ENCODE measurements at regions not wholly inside any gene's neighbourhood (a gene's known extent, or its start where the extent isn't known, plus 50 kb on each side); places are given as distances from the start of the nearest gene placed in this dataset.

DNA sequence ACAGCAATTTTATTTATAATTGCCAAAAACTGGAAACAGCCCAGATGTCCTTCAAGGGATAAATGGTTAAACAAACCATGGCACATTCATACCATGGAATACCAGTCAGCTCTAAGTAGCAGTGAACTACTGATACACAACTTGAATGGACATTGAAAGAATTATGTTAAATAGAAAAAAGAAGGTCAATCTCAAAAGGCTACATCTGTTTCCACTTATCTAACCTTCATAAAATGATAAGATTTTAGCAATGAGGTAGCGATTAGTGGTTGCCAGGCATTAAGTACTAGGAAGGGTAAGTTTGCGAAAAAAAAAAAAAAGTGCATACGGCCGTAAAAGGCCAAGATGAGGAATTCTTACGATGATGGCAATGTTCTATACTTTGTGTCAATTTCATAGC is 738.7 kb upstream of the ANO3 start:
- TF ChIP-seq POLR2A (IDR thresholded peaks at IDR 0.05): no peak
- TF ChIP-seq, protein P1, sequence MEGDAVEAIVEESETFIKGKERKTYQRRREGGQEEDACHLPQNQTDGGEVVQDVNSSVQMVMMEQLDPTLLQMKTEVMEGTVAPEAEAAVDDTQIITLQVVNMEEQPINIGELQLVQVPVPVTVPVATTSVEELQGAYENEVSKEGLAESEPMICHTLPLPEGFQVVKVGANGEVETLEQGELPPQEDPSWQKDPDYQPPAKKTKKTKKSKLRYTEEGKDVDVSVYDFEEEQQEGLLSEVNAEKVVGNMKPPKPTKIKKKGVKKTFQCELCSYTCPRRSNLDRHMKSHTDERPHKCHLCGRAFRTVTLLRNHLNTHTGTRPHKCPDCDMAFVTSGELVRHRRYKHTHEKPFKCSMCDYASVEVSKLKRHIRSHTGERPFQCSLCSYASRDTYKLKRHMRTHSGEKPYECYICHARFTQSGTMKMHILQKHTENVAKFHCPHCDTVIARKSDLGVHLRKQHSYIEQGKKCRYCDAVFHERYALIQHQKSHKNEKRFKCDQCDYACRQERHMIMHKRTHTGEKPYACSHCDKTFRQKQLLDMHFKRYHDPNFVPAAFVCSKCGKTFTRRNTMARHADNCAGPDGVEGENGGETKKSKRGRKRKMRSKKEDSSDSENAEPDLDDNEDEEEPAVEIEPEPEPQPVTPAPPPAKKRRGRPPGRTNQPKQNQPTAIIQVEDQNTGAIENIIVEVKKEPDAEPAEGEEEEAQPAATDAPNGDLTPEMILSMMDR (IDR thresholded peaks at IDR 0.05): no peak
